OCI-LY3 (cell line): ENCODE measurements at regions not wholly inside any gene's neighbourhood (a gene's known extent, or its start where the extent isn't known, plus 50 kb on each side); places are given as distances from the start of the nearest gene placed in this dataset.

Experiments
- EZH2phosphoT487 ChIP-seq: fragments of 200-600 bp; shearing (Covaris generic); IDR thresholded peaks from 2 replicates; pipeline ENCODE4 v1.6.1; 2018; ENCODE audit warnings: antibody characterized with exemption, mixed run types, low read depth
- TF ChIP-seq, protein P1 (sequence below): fragments of 200-600, 300-600 bp; sonication (generic); IDR thresholded peaks from 2 replicates; pipeline ENCODE4 v1.5.1; 2014; ENCODE audit warnings: antibody characterized with exemption, low read length, low read depth

DNA sequence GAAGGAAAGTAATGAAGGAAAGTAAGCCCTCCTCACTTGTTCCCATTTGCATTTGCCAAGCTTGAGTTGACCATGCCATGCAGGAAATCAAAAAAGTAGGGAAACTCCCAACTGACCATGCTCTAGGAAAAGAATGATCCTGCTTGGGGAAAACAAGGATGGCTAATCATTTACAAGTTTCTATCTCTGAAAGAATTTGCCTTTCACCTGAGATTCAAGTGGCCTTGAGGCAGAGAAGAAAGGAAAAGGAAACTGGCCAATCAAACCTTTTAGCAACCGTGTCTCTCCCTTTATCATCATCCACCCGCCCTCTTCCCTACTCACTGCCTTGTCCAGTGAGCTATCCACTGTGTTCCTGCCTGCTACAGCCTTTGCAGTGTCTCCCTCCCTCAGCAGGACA, 757.2 kb upstream of the SOX9 start:
- TF ChIP-seq, protein P1, sequence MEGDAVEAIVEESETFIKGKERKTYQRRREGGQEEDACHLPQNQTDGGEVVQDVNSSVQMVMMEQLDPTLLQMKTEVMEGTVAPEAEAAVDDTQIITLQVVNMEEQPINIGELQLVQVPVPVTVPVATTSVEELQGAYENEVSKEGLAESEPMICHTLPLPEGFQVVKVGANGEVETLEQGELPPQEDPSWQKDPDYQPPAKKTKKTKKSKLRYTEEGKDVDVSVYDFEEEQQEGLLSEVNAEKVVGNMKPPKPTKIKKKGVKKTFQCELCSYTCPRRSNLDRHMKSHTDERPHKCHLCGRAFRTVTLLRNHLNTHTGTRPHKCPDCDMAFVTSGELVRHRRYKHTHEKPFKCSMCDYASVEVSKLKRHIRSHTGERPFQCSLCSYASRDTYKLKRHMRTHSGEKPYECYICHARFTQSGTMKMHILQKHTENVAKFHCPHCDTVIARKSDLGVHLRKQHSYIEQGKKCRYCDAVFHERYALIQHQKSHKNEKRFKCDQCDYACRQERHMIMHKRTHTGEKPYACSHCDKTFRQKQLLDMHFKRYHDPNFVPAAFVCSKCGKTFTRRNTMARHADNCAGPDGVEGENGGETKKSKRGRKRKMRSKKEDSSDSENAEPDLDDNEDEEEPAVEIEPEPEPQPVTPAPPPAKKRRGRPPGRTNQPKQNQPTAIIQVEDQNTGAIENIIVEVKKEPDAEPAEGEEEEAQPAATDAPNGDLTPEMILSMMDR, result no peak
- no peak for TF ChIP-seq EZH2phosphoT487
